Thyroid gland (tissue), 4 donors: ENCODE measurements at regions not wholly inside any gene's neighbourhood (a gene's known extent, or its start where the extent isn't known, plus 50 kb on each side); places are given as distances from the start of the nearest gene placed in this dataset.
"Not testable (repeated sequence)": the region's sequence is repeated elsewhere in the genome, so short reads cannot be mapped to it uniquely, and the experiment has no call there.

ENCODE experiments used
- DNase-seq, 2 donors: peaks; one replicate each; pipeline ENCODE4 v3.0.0-alpha.2; 2019
- H3K27ac ChIP-seq, 3 donors: fragments of 200-600 bp; sonication (generic); 1 replicate in 2 of 3; 2 replicates in 1 of 3; pipeline ENCODE4 v1.5.1; 2016 to 2019; ENCODE audit warnings: mild to moderate bottlenecking in 1 of 3, moderate library complexity in 1 of 3
- H3K27me3 ChIP-seq: fragments of 200-600 bp; sonication (generic); one replicate; pipeline ENCODE4 v1.5.1; 2019
- H3K36me3 ChIP-seq, 2 donors: fragments of 200-600 bp; sonication (generic); one replicate each; pipeline ENCODE4 v1.5.1; 2016 to 2019
- H3K4me1 ChIP-seq, 2 donors: fragments of 200-600 bp; sonication (generic); one replicate each; pipeline ENCODE4 v1.5.1; 2017 to 2019
- H3K4me3 ChIP-seq, 3 donors: fragments of 200-600 bp; sonication (generic); replicated peaks in 1 of 3; 1 replicate in 2 of 3; 2 replicates in 1 of 3; pipeline ENCODE4 v1.5.1; 2016; ENCODE audit warnings: mild to moderate bottlenecking in 1 of 3
- H3K9me3 ChIP-seq: fragments of 200-600 bp; sonication (generic); one replicate; pipeline ENCODE4 v1.5.1; 2017
- CTCF ChIP-seq, 6 experiments: fragments of 200-600 bp in 3 of 6; fragments of 450-650 bp in 3 of 6; sonication (generic) in 3 of 6; IDR thresholded peaks; one replicate each; pipeline ENCODE4 v1.5.1; 2016 to 2019; ENCODE audit warnings: antibody characterized with exemption in 6 of 6, mild to moderate bottlenecking in 2 of 6, inconsistent platforms in 1 of 6, moderate library complexity in 1 of 6
- POLR2A ChIP-seq, 2 donors: fragments of 450-650 bp; IDR thresholded peaks; one replicate each; pipeline ENCODE4 v1.6.1; 2017; ENCODE audit warnings: antibody characterized with exemption in 2 of 2, mild to moderate bottlenecking in 2 of 2, moderate library complexity in 1 of 2
- WGBS, 2 donors: methylation state at CpG; one replicate each; pipeline ENCODE4 v1.1.5; 2017; 5-methylcytosine and 5-hydroxymethylcytosine counted together
- intact Hi-C: fragments of 100-400 bp; cut with DNase I; formaldehyde crosslinking; loops from one replicate; pipeline ENCODE4 v1.15.1; 2023

- H3K4me1 ChIP-seq, result no peaks in the 10 kb centered on the region
- no peak overlapping the region for H3K4me3 ChIP-seq
- no peaks in the 10 kb centered on the region for H3K36me3 ChIP-seq
- 94% methylated on average over 9 of the region's 9 CpGs for WGBS, 2 donors
- H3K9me3 ChIP-seq, result no peaks in the 10 kb centered on the region
- TF ChIP-seq CTCF (IDR thresholded peaks at IDR 0.05) (no peak), POLR2A (IDR thresholded peaks at IDR 0.05) (no peak)
- H3K27ac ChIP-seq, result no peak overlapping the region
- no peaks in the 10 kb centered on the region for H3K27me3 ChIP-seq
- intact Hi-C loops, result no loop called here
- DNase-seq, result no peak
These were observed 905.7 kb downstream of the DIPK2A start for GRCh38 chr3:144877356-144877755.

GRCh38 chr3:144879701-144880100, 908.1 kb downstream of the DIPK2A start:
- TF ChIP-seq POLR2A (IDR thresholded peaks at IDR 0.05), result no peak
- TF ChIP-seq CTCF (IDR thresholded peaks at IDR 0.05), result no peak
- 94 to 98% methylated on average over 3 of the region's 3 CpGs for WGBS, 2 donors
- Histone ChIP-seq H3K9me3 (no peaks in the 10 kb centered on the region), H3K4me3 (no peak overlapping the region), H3K27me3 (no peaks in the 10 kb centered on the region), H3K4me1 (no peaks in the 10 kb centered on the region), H3K36me3 (no peaks in the 10 kb centered on the region), H3K27ac (no peak overlapping the region)
- intact Hi-C loops, result no loop called here
- no peak for DNase-seq

- DNase-seq, result no peak
- Histone ChIP-seq H3K27me3 (no peaks in the 10 kb centered on the region), H3K4me1 (no peaks in the 10 kb centered on the region), H3K27ac (no peak overlapping the region), H3K36me3 (no peaks in the 10 kb centered on the region), H3K9me3 (no peaks in the 10 kb centered on the region), H3K4me3 (no peak overlapping the region)
- 84 to 96% methylated on average over 5 of the region's 5 CpGs for WGBS, 2 donors
- TF ChIP-seq POLR2A (IDR thresholded peaks at IDR 0.05), result no peak
- no peak for TF ChIP-seq CTCF (IDR thresholded peaks at IDR 0.05)
- intact Hi-C loops, result no loop called here
These were observed 922.4 kb downstream of the DIPK2A start for GRCh38 chr3:144893980-144894379.

GRCh38 chr3:144894576-144894975, 923.0 kb downstream of the DIPK2A start:
- no peaks in the 10 kb centered on the region for H3K9me3 ChIP-seq
- no peaks in the 10 kb centered on the region for H3K4me1 ChIP-seq
- H3K4me3 ChIP-seq, result no peak overlapping the region
- no peaks in the 10 kb centered on the region for H3K36me3 ChIP-seq
- TF ChIP-seq CTCF (IDR thresholded peaks at IDR 0.05) (no peak), POLR2A (IDR thresholded peaks at IDR 0.05) (no peak)
- intact Hi-C loops, result no loop called here
- 56 to 84% methylated on average over 2 of the region's 2 CpGs for WGBS, 2 donors
- no peak for DNase-seq
- no peak overlapping the region for H3K27ac ChIP-seq
- H3K27me3 ChIP-seq, result no peaks in the 10 kb centered on the region

- no peaks in the 10 kb centered on the region for H3K4me1 ChIP-seq
- no peaks in the 10 kb centered on the region for H3K9me3 ChIP-seq
- TF ChIP-seq CTCF (IDR thresholded peaks at IDR 0.05), result no peak
- no peak for TF ChIP-seq POLR2A (IDR thresholded peaks at IDR 0.05)
- H3K27ac ChIP-seq, result no peak overlapping the region
- no peaks in the 10 kb centered on the region for H3K36me3 ChIP-seq
- no peaks in the 10 kb centered on the region for H3K27me3 ChIP-seq
- no peak overlapping the region for H3K4me3 ChIP-seq
- DNase-seq, result no peak
- intact Hi-C loops, result no loop called here
These were observed 928.7 kb downstream of the DIPK2A start for GRCh38 chr3:144900366-144900765.

GRCh38 chr3:144907581-144907980, 936.0 kb downstream of the DIPK2A start:
- H3K9me3 ChIP-seq, H3K27me3 ChIP-seq, H3K36me3 ChIP-seq, H3K4me3 ChIP-seq, H3K4me1 ChIP-seq, H3K27ac ChIP-seq, intact Hi-C loops, DNase-seq: not testable (repeated sequence)
- WGBS, 2 donors, result 87 to 89% methylated on average over 3 of the region's 3 CpGs
